Adrenal gland (tissue), 5 donors: ENCODE measurements at regions not wholly inside any gene's neighbourhood (a gene's known extent, or its start where the extent isn't known, plus 50 kb on each side); places are given as distances from the start of the nearest gene placed in this dataset.

Source experiments
- CTCF ChIP-seq, 6 experiments: fragments of 450-650 bp in 4 of 6; fragments of 200-600 bp in 2 of 6; sonication (generic) in 1 of 6; IDR thresholded peaks; 1 replicate in 5 of 6; 2 replicates in 1 of 6; pipeline versions ENCODE4 v1.5.1 to v1.8.0; 2016 to 2021; ENCODE audit warnings: antibody characterized with exemption in 6 of 6, mild to moderate bottlenecking in 2 of 6, moderate library complexity in 1 of 6
- POLR2A ChIP-seq, 2 donors: fragments of 450-650 bp; IDR thresholded peaks; one replicate each; pipeline ENCODE4 v1.6.1; 2017; ENCODE audit warnings: antibody characterized with exemption in 2 of 2, mild to moderate bottlenecking in 2 of 2, moderate library complexity in 1 of 2
- donor health status: DM: no; HTN: no; CAD: no.

DNA sequence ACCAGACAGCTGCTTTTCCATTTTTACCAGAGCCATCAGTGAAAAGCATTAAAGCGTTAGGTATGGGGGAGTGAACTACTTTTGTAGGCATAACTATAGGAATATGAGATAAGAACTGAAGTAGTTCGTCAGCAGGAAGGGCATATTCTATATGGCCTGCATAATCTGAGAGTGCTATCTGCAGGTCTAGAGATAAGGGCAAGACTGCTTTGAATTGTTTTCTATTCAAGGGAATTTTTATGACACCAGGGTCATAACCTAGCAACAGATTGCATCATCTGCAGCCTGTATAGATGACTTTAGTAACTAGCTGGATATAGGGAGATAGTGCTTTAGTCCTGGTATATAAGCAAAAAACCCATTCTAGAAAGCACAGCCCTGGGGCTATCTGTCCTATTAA is 437.3 kb upstream of the HTR1E start:
- TF ChIP-seq CTCF (IDR thresholded peaks at IDR 0.05) (no peak), POLR2A (IDR thresholded peaks at IDR 0.05) (no peak)
